Ovary (tissue), 3 donors: ENCODE measurements at regions not wholly inside any gene's neighbourhood (a gene's known extent, or its start where the extent isn't known, plus 50 kb on each side); places are given as distances from the start of the nearest gene placed in this dataset.

Experiments
- POLR2A ChIP-seq: fragments of 450-650 bp; IDR thresholded peaks from one replicate; pipeline ENCODE4 v1.6.1; 2017; ENCODE audit warnings: antibody characterized with exemption, mild to moderate bottlenecking, moderate library complexity
- TF ChIP-seq, protein P1 (sequence below), 3 donors: fragments of 450-650 bp in 2 of 3; fragments of 200-600 bp in 1 of 3; IDR thresholded peaks; one replicate each; pipeline versions ENCODE4 v1.5.1 to v1.8.0; 2016 to 2022; ENCODE audit warnings: antibody characterized with exemption in 3 of 3, mild to moderate bottlenecking in 1 of 3
- donor health status: DM: no; HTN: no; CAD: no.

DNA sequence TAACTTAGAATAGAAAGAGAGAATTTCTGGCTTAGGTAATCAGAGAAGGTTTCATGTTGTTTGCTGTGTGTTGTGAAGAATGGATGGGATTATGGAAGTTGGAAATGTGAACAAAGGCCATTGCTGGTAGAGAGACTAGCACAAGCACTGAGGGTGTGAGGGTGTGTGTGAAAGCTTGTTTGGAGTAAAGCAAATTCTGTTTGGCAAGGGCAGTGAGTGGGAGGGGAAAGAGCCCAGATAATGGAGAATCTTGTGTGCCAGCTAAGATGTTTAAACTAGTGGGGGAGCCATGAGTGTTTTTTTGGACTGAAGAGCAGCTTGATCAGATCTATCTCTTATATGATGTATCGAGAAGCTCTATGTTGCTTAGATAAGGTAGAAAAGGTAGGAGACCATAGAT lies 107.1 kb downstream of the DISP1 start:
- TF ChIP-seq, protein P1, sequence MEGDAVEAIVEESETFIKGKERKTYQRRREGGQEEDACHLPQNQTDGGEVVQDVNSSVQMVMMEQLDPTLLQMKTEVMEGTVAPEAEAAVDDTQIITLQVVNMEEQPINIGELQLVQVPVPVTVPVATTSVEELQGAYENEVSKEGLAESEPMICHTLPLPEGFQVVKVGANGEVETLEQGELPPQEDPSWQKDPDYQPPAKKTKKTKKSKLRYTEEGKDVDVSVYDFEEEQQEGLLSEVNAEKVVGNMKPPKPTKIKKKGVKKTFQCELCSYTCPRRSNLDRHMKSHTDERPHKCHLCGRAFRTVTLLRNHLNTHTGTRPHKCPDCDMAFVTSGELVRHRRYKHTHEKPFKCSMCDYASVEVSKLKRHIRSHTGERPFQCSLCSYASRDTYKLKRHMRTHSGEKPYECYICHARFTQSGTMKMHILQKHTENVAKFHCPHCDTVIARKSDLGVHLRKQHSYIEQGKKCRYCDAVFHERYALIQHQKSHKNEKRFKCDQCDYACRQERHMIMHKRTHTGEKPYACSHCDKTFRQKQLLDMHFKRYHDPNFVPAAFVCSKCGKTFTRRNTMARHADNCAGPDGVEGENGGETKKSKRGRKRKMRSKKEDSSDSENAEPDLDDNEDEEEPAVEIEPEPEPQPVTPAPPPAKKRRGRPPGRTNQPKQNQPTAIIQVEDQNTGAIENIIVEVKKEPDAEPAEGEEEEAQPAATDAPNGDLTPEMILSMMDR (IDR thresholded peaks at IDR 0.05): no peak
- TF ChIP-seq POLR2A: no peak
